ENCODE measurements at regions not wholly inside any gene's neighbourhood (a gene's known extent, or its start where the extent isn't known, plus 50 kb on each side); places are given as distances from the start of the nearest gene placed in this dataset.
A peak's percentile ranks its signal among the peaks of the same experiment; 100 is the strongest.

GRCh38 chr20:12057778-12058177 lies 140.1 kb downstream of the BTBD3 start:
- no peak for TF ChIP-seq CTCF (IDR thresholded peaks at IDR 0.05; ENCODE audit: insufficient read depth, low read depth, low read length)
- no peak for TF ChIP-seq EZH2 (IDR thresholded peaks at IDR 0.05; ENCODE audit: insufficient read depth, low read length)
- DNase-seq (ENCODE audit: low read depth), result no peak
- no peaks in the 10 kb centered on the region for H3K27me3 ChIP-seq (ENCODE audit: insufficient read depth, low read length)

GRCh38 chr20:12058216-12058615 lies 140.5 kb downstream of the BTBD3 start:
- no peak overlapping the region for H3K27ac ChIP-seq (ENCODE audit: low read depth, low read length)
- H3K4me1 ChIP-seq (ENCODE audit: insufficient read depth, low read length), result peaks cover 8% of the 10 kb centered on the region
- FAIRE-seq, result no peak
- H3K79me2 ChIP-seq (ENCODE audit: insufficient read depth, low read length), result no peaks in the 10 kb centered on the region
- no peaks in the 10 kb centered on the region for H3K9me3 ChIP-seq (ENCODE audit: insufficient read depth, low read depth, low read length)
- DNase-seq (ENCODE audit: low read depth), result peak; percentile 42
- no peak overlapping the region for H3K9ac ChIP-seq (ENCODE audit: low read length)
- no peak overlapping the region for H3K4me3 ChIP-seq (ENCODE audit: insufficient read depth, low read depth, low read length)
- peaks cover 36% of the 10 kb centered on the region for H3K4me1 Mint-ChIP-seq (ENCODE audit: low read depth, unreplicated experiment)
- no peak overlapping the region for H2AFZ ChIP-seq (ENCODE audit: low read depth, low read length)
- H3K27ac Mint-ChIP-seq (ENCODE audit: unreplicated experiment), result no peak overlapping the region
- no peaks in the 10 kb centered on the region for H3K27me3 Mint-ChIP-seq (ENCODE audit: low read depth, unreplicated experiment)
- H3K4me2 ChIP-seq (ENCODE audit: low read length), result no peak overlapping the region
- H3K27me3 ChIP-seq (ENCODE audit: insufficient read depth, low read length), result no peaks in the 10 kb centered on the region
- TF ChIP-seq CTCF (IDR thresholded peaks at IDR 0.05; ENCODE audit: insufficient read depth, low read depth, low read length) (no peak), EZH2 (IDR thresholded peaks at IDR 0.05; ENCODE audit: insufficient read depth, low read length) (no peak)
- no peaks in the 10 kb centered on the region for H4K20me1 ChIP-seq (ENCODE audit: insufficient read depth, low read length)
- H3K36me3 ChIP-seq (ENCODE audit: insufficient read depth, low read length), result no peaks in the 10 kb centered on the region
- H3K9me3 Mint-ChIP-seq (ENCODE audit: unreplicated experiment), result no peaks in the 10 kb centered on the region
- no peaks in the 10 kb centered on the region for H3K36me3 Mint-ChIP-seq (ENCODE audit: low read depth, unreplicated experiment)
- H3K4me3 Mint-ChIP-seq (ENCODE audit: unreplicated experiment), result no peak overlapping the region

More at GRCh38 chr20:12057778-12058177, 140.1 kb downstream of the BTBD3 start:
- Histone ChIP-seq H2AFZ (ENCODE audit: low read depth, low read length) (no peak overlapping the region), H3K79me2 (ENCODE audit: insufficient read depth, low read length) (no peaks in the 10 kb centered on the region), H3K4me2 (ENCODE audit: low read length) (no peak overlapping the region), H3K9me3 (ENCODE audit: insufficient read depth, low read depth, low read length) (no peaks in the 10 kb centered on the region), H3K4me3 (ENCODE audit: insufficient read depth, low read depth, low read length) (no peak overlapping the region), H4K20me1 (ENCODE audit: insufficient read depth, low read length) (no peaks in the 10 kb centered on the region), H3K9ac (ENCODE audit: low read length) (no peak overlapping the region), H3K27ac (ENCODE audit: low read depth, low read length) (no peak overlapping the region), H3K36me3 (ENCODE audit: insufficient read depth, low read length) (no peaks in the 10 kb centered on the region), H3K4me1 (ENCODE audit: insufficient read depth, low read length) (peaks cover 12% of the 10 kb centered on the region)
- Mint-ChIP-seq H3K27me3 (ENCODE audit: low read depth, unreplicated experiment) (no peaks in the 10 kb centered on the region), H3K9me3 (ENCODE audit: unreplicated experiment) (peaks cover 2% of the 10 kb centered on the region), H3K27ac (ENCODE audit: unreplicated experiment) (no peak overlapping the region), H3K36me3 (ENCODE audit: low read depth, unreplicated experiment) (no peaks in the 10 kb centered on the region), H3K4me3 (ENCODE audit: unreplicated experiment) (no peak overlapping the region), H3K4me1 (ENCODE audit: low read depth, unreplicated experiment) (peaks cover 41% of the 10 kb centered on the region)
- no peak for FAIRE-seq

- H3K27me3 ChIP-seq (ENCODE audit: insufficient read depth, low read length), result no peaks in the 10 kb centered on the region
- H3K27ac Mint-ChIP-seq (ENCODE audit: unreplicated experiment), result no peak overlapping the region
- no peak for FAIRE-seq
- DNase-seq (ENCODE audit: low read depth), result no peak
- H3K9me3 ChIP-seq (ENCODE audit: insufficient read depth, low read depth, low read length), result peaks cover 5% of the 10 kb centered on the region
- no peaks in the 10 kb centered on the region for H4K20me1 ChIP-seq (ENCODE audit: insufficient read depth, low read length)
- no peaks in the 10 kb centered on the region for H3K9me3 Mint-ChIP-seq (ENCODE audit: unreplicated experiment)
- no peaks in the 10 kb centered on the region for H3K79me2 ChIP-seq (ENCODE audit: insufficient read depth, low read length)
- H3K9ac ChIP-seq (ENCODE audit: low read length), result no peak overlapping the region
- no peak for TF ChIP-seq EZH2 (IDR thresholded peaks at IDR 0.05; ENCODE audit: insufficient read depth, low read length)
- no peak for TF ChIP-seq CTCF (IDR thresholded peaks at IDR 0.05; ENCODE audit: insufficient read depth, low read depth, low read length)
- H3K4me1 ChIP-seq (ENCODE audit: insufficient read depth, low read length), result peaks cover 3% of the 10 kb centered on the region
- no peak overlapping the region for H3K4me2 ChIP-seq (ENCODE audit: low read length)
- no peaks in the 10 kb centered on the region for H3K36me3 ChIP-seq (ENCODE audit: insufficient read depth, low read length)
- peaks cover 1% of the 10 kb centered on the region for H3K27me3 Mint-ChIP-seq (ENCODE audit: low read depth, unreplicated experiment)
- H3K4me3 Mint-ChIP-seq (ENCODE audit: unreplicated experiment), result no peak overlapping the region
- H2AFZ ChIP-seq (ENCODE audit: low read depth, low read length), result no peak overlapping the region
- H3K27ac ChIP-seq (ENCODE audit: low read depth, low read length), result no peak overlapping the region
- H3K36me3 Mint-ChIP-seq (ENCODE audit: low read depth, unreplicated experiment), result no peaks in the 10 kb centered on the region
- peaks cover 27% of the 10 kb centered on the region for H3K4me1 Mint-ChIP-seq (ENCODE audit: low read depth, unreplicated experiment)
- no peak overlapping the region for H3K4me3 ChIP-seq (ENCODE audit: insufficient read depth, low read depth, low read length)
Observed at GRCh38 chr20:12061466-12061865, 143.8 kb downstream of the BTBD3 start.
